OCI-LY1 (cell line): ENCODE measurements at regions not wholly inside any gene's neighbourhood (a gene's known extent, or its start where the extent isn't known, plus 50 kb on each side); places are given as distances from the start of the nearest gene placed in this dataset.

Experiments used
- CTCF ChIP-seq: fragments of 200-600 bp; sonication (generic), shearing (Covaris generic); IDR thresholded peaks from 2 replicates; pipeline ENCODE4 v1.5.1; 2017; ENCODE audit warnings: mild to moderate bottlenecking, antibody characterized with exemption, low read length, moderate library complexity, mixed read lengths
- EZH2 ChIP-seq: fragments of 200-600 bp; sonication (generic), shearing (Covaris generic); IDR thresholded peaks from 2 replicates; pipeline ENCODE4 v1.8.0; 2017; ENCODE audit warnings: borderline replicate concordance, mixed run types, mild to moderate bottlenecking, antibody characterized with exemption, low read length, moderate library complexity, mixed read lengths

GRCh38 chr7:17485904-17486303 is 187.5 kb downstream of the AHR start:
- TF ChIP-seq CTCF (no peak), EZH2 (no peak)
